ENCODE measurements at regions not wholly inside any gene's neighbourhood (a gene's known extent, or its start where the extent isn't known, plus 50 kb on each side); places are given as distances from the start of the nearest gene placed in this dataset.

DNA sequence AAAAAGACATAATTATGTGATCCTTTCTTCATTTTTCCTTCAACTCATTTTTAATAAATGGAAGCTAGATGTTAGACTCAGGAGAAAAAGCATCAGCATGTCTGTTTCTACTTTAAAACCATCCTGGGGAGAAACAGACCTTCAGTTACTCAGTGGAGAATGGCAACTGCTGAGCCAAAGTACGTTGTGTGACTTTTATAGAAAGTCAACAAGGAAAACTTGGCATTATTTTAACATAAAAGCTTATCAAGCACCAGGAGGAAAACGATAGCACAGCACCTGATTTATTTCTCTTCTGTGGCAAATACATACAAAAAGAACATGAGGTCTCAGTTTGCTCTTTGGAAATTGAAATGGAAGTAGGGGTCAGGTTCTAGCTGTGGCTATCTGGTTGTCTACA, 115.3 kb upstream of the RIPOR2 start:
- WGBS (ENCODE audit: insufficient coverage), result 88% methylated on average over 1 of the region's 2 CpGs
- peak overlapping the region in 2 of 3 donors; percentile 31 to 44 for H3K4me3 Mint-ChIP-seq
- H3K4me1 Mint-ChIP-seq, result peaks cover 43 to 66% (median 65%) of the 10 kb centered on the region in 3 donors
- Histone ChIP-seq H3K9me3 (no peaks in the 10 kb centered on the region), H3K36me3 (ENCODE audit: control insufficient read depth in 2 of 2, extremely low read depth in 1 of 2, insufficient read depth in 1 of 2, low read length in 1 of 2) (no peaks in the 10 kb centered on the region), H3K27me3 (replicated peaks in 1 of 2; ENCODE audit: control insufficient read depth in 2 of 2, extremely low read depth in 1 of 2, insufficient read depth in 2 of 2, low read length in 1 of 2) (no peaks in the 10 kb centered on the region), H3K4me3 (ENCODE audit: control insufficient read depth in 1 of 2, extremely low read depth in 1 of 2, low read length in 1 of 2) (no peak overlapping the region), H3K4me1 (ENCODE audit: control insufficient read depth in 1 of 2, extremely low read depth in 1 of 2, insufficient read depth in 2 of 2, low read length in 2 of 2) (peaks cover 14 to 51% of the 10 kb centered on the region in 2 experiments), H3K27ac (ENCODE audit: low read length) (peak overlapping the region; percentile 64)
- H3K27ac Mint-ChIP-seq, result peak overlapping the region; percentile 60 to 73
- H3K36me3 Mint-ChIP-seq, result no peaks in the 10 kb centered on the region
- ChIA-PET POLR2A (interaction anchor here in 1 of 2 donors (0.8 kb wide), 1 partner anchor 8 kb away, joined by 3 read pairs; no protein-coding TSS in a partner anchor), CTCF (interaction anchor here in 1 of 2 donors (0.8 kb wide), 1 partner anchor 16 kb away, joined by 3 read pairs; no protein-coding TSS in a partner anchor)
- no peaks in the 10 kb centered on the region for H3K27me3 Mint-ChIP-seq
- ATAC-seq (replicated peaks in 1 of 4) (no peak), DNase-seq (no peak)
- no peaks in the 10 kb centered on the region for H3K9me3 Mint-ChIP-seq

GRCh38 chr6:25052181-25052580, 116.4 kb upstream of the RIPOR2 start:
- Mint-ChIP-seq H3K9me3 (no peaks in the 10 kb centered on the region), H3K4me3 (no peak overlapping the region), H3K4me1 (peaks cover 50 to 77% (median 74%) of the 10 kb centered on the region in 3 donors), H3K27me3 (no peaks in the 10 kb centered on the region), H3K27ac (peak overlapping the region; percentile 4 to 30), H3K36me3 (no peaks in the 10 kb centered on the region)
- Histone ChIP-seq H3K36me3 (ENCODE audit: control insufficient read depth in 2 of 2, extremely low read depth in 1 of 2, insufficient read depth in 1 of 2, low read length in 1 of 2) (no peaks in the 10 kb centered on the region), H3K27ac (ENCODE audit: low read length) (no peak overlapping the region), H3K27me3 (replicated peaks in 1 of 2; ENCODE audit: control insufficient read depth in 2 of 2, extremely low read depth in 1 of 2, insufficient read depth in 2 of 2, low read length in 1 of 2) (no peaks in the 10 kb centered on the region), H3K4me3 (ENCODE audit: control insufficient read depth in 1 of 2, extremely low read depth in 1 of 2, low read length in 1 of 2) (no peak overlapping the region), H3K4me1 (ENCODE audit: control insufficient read depth in 1 of 2, extremely low read depth in 1 of 2, insufficient read depth in 2 of 2, low read length in 2 of 2) (peaks cover 22 to 62% of the 10 kb centered on the region in 2 experiments), H3K9me3 (no peaks in the 10 kb centered on the region)
- DNase-seq, result no peak
- ChIA-PET POLR2A (interaction anchor here in 1 of 2 donors (0.6 kb wide), 1 partner anchor 232 kb away, joined by 3 read pairs; no protein-coding TSS in a partner anchor), CTCF (no interaction called here)
- 100% methylated on average over 1 of the region's 1 CpG for WGBS (ENCODE audit: insufficient coverage)
- no peak for ATAC-seq (replicated peaks in 1 of 4)

DNA sequence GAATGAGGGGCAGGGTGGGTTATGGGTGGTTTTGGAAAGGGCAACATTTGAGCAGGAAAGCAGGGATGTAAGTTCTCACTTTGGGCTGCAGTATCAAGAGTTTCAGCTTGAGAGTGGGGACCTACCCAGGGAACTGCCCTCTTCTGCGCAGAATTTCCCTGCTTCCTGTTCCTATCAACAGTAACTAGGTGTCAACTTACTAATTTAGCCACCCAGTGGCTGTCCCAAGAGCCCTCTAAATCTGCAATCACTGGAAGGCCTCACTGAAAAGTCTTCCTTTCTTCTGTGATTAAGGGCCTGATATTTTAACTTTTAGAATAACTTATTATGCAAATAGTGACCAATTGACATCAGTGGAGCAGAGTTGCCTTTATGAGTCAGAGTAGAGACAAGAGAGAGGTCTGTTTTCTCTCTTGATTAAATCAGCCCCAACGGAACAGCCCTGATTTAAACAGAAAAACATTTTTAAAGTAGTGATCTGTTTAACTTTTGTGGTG, 118.2 kb upstream of the RIPOR2 start:
- no peaks in the 10 kb centered on the region for H3K36me3 Mint-ChIP-seq
- H3K9me3 ChIP-seq, result no peaks in the 10 kb centered on the region
- H3K4me1 Mint-ChIP-seq, result peaks cover 55 to 85% (median 83%) of the 10 kb centered on the region in 3 donors
- ATAC-seq (replicated peaks in 1 of 4) (no peak), DNase-seq (peak in 3 of 35 experiments; percentile 12 to 66 (median 25))
- 30% methylated on average over 1 of the region's 2 CpGs for WGBS (ENCODE audit: insufficient coverage)
- no peak overlapping the region for H3K4me3 Mint-ChIP-seq
- H3K27ac ChIP-seq (ENCODE audit: low read length), result peak overlapping the region; percentile 63
- no peaks in the 10 kb centered on the region for H3K27me3 Mint-ChIP-seq
- H3K36me3 ChIP-seq (ENCODE audit: control insufficient read depth in 2 of 2, extremely low read depth in 1 of 2, insufficient read depth in 1 of 2, low read length in 1 of 2), result no peaks in the 10 kb centered on the region
- no peaks in the 10 kb centered on the region for H3K27me3 ChIP-seq (replicated peaks in 1 of 2; ENCODE audit: control insufficient read depth in 2 of 2, extremely low read depth in 1 of 2, insufficient read depth in 2 of 2, low read length in 1 of 2)
- no peak overlapping the region for H3K4me3 ChIP-seq (ENCODE audit: control insufficient read depth in 1 of 2, extremely low read depth in 1 of 2, low read length in 1 of 2)
- no peaks in the 10 kb centered on the region for H3K9me3 Mint-ChIP-seq
- H3K27ac Mint-ChIP-seq, result peak overlapping the region; percentile 58 to 75
- peaks cover 23 to 69% of the 10 kb centered on the region in 2 experiments for H3K4me1 ChIP-seq (ENCODE audit: control insufficient read depth in 1 of 2, extremely low read depth in 1 of 2, insufficient read depth in 2 of 2, low read length in 2 of 2)
- ChIA-PET CTCF (interaction anchor here in 1 of 2 donors (0.9 to 1.7 kb wide), 6 partner anchors 9 to 62 kb away, joined by 3 to 5 read pairs (median 4); no protein-coding TSS in a partner anchor), POLR2A (interaction anchor here (0.6 to 1.3 kb wide), 5 partner anchors 9 to 198 kb away, joined by 3 to 4 read pairs (median 3); no protein-coding TSS in a partner anchor)

DNA sequence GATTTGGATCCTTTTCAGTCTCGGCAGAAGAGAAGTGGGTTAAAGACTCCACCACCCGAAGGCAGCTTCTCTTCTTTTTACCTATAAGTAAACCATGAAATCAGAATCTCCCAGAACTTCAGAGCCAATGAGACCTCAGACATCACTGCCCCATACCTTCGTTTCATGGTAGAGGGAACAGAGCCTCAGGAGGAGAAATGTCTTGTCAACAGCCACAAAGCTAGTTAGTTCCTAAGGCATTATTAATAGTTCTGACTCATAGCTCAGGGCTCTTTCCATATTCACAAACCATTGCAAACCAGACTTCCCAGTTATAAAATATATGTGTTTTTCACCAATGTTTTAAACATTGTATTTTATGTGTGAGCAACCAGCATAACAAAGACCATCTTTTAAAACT, 118.7 kb upstream of the RIPOR2 start:
- CTCF ChIA-PET, result interaction anchor here in 1 of 2 donors (1.0 to 1.7 kb wide), 5 partner anchors 9 to 63 kb away, joined by 3 to 5 read pairs (median 4); no protein-coding TSS in a partner anchor
- peak overlapping the region; percentile 63 for H3K27ac ChIP-seq (ENCODE audit: low read length)
- peak overlapping the region; percentile 58 to 75 for H3K27ac Mint-ChIP-seq

GRCh38 chr6:25056130-25056529, 120.4 kb upstream of the RIPOR2 start:
- ChIA-PET POLR2A (interaction anchor here in 1 of 2 donors (0.6 kb wide), 1 partner anchor 289 kb away, joined by 4 read pairs; no protein-coding TSS in a partner anchor), CTCF (interaction anchor here in 1 of 2 donors (0.6 to 1.2 kb wide), 7 partner anchors 13 to 130 kb away, joined by 3 to 6 read pairs (median 3); no protein-coding TSS in a partner anchor)
- no CpG with 5 or more reads among the region's 3 CpGs for WGBS (ENCODE audit: insufficient coverage)
- no peaks in the 10 kb centered on the region for H3K9me3 Mint-ChIP-seq
- no peaks in the 10 kb centered on the region for H3K27me3 Mint-ChIP-seq
- no peaks in the 10 kb centered on the region for H3K27me3 ChIP-seq (replicated peaks in 1 of 2; ENCODE audit: control insufficient read depth in 2 of 2, extremely low read depth in 1 of 2, insufficient read depth in 2 of 2, low read length in 1 of 2)
- H3K4me3 Mint-ChIP-seq, result peak overlapping the region; percentile 22 to 66 (median 50)
- H3K36me3 ChIP-seq (ENCODE audit: control insufficient read depth in 2 of 2, extremely low read depth in 1 of 2, insufficient read depth in 1 of 2, low read length in 1 of 2), result no peaks in the 10 kb centered on the region
- ATAC-seq (replicated peaks in 1 of 4), result peak; percentile 79 to 99 (median 97)
- peak; percentile 31 to 89 (median 63) for DNase-seq
- peak overlapping the region; percentile 87 to 94 for H3K27ac Mint-ChIP-seq
- H3K4me1 Mint-ChIP-seq, result peaks cover 40 to 66% (median 64%) of the 10 kb centered on the region in 3 donors
- no peaks in the 10 kb centered on the region for H3K36me3 Mint-ChIP-seq
- peak overlapping the region; percentile 72 for H3K27ac ChIP-seq (ENCODE audit: low read length)
- H3K4me3 ChIP-seq (ENCODE audit: control insufficient read depth in 1 of 2, extremely low read depth in 1 of 2, low read length in 1 of 2), result peak overlapping the region; percentile 18 to 30
- H3K9me3 ChIP-seq, result no peaks in the 10 kb centered on the region
- peaks cover 21 to 55% of the 10 kb centered on the region in 2 experiments for H3K4me1 ChIP-seq (ENCODE audit: control insufficient read depth in 1 of 2, extremely low read depth in 1 of 2, insufficient read depth in 2 of 2, low read length in 2 of 2)

More for the DNA sequence above, 118.7 kb upstream of the RIPOR2 start:
- no peaks in the 10 kb centered on the region for H3K36me3 Mint-ChIP-seq
- Histone ChIP-seq H3K27me3 (replicated peaks in 1 of 2; ENCODE audit: control insufficient read depth in 2 of 2, extremely low read depth in 1 of 2, insufficient read depth in 2 of 2, low read length in 1 of 2) (no peaks in the 10 kb centered on the region), H3K4me3 (ENCODE audit: control insufficient read depth in 1 of 2, extremely low read depth in 1 of 2, low read length in 1 of 2) (no peak overlapping the region), H3K9me3 (no peaks in the 10 kb centered on the region), H3K4me1 (ENCODE audit: control insufficient read depth in 1 of 2, extremely low read depth in 1 of 2, insufficient read depth in 2 of 2, low read length in 2 of 2) (peaks cover 23 to 69% of the 10 kb centered on the region in 2 experiments), H3K36me3 (ENCODE audit: control insufficient read depth in 2 of 2, extremely low read depth in 1 of 2, insufficient read depth in 1 of 2, low read length in 1 of 2) (no peaks in the 10 kb centered on the region)
- peaks cover 55 to 82% (median 80%) of the 10 kb centered on the region in 3 donors for H3K4me1 Mint-ChIP-seq
- ATAC-seq (replicated peaks in 1 of 4) (no peak), DNase-seq (no peak)
- no peaks in the 10 kb centered on the region for H3K9me3 Mint-ChIP-seq
- H3K27me3 Mint-ChIP-seq, result no peaks in the 10 kb centered on the region
- H3K4me3 Mint-ChIP-seq, result no peak overlapping the region
- no CpG with 5 or more reads among the region's 3 CpGs for WGBS (ENCODE audit: insufficient coverage)
- POLR2A ChIA-PET, result interaction anchor here (0.6 to 1.3 kb wide), 4 partner anchors 9 to 199 kb away, joined by 3 to 4 read pairs (median 3); no protein-coding TSS in a partner anchor

- Mint-ChIP-seq H3K9me3 (no peaks in the 10 kb centered on the region), H3K27me3 (no peaks in the 10 kb centered on the region), H3K36me3 (no peaks in the 10 kb centered on the region), H3K4me3 (peak overlapping the region in 1 of 3 donors; percentile 47), H3K4me1 (peaks cover 39 to 54% (median 54%) of the 10 kb centered on the region in 3 donors), H3K27ac (peak overlapping the region; percentile 41 to 60)
- no peak for ATAC-seq (replicated peaks in 1 of 4)
- WGBS (ENCODE audit: insufficient coverage), result 96% methylated on average over 3 of the region's 7 CpGs
- Histone ChIP-seq H3K4me1 (ENCODE audit: control insufficient read depth in 1 of 2, extremely low read depth in 1 of 2, insufficient read depth in 2 of 2, low read length in 2 of 2) (peaks cover 19 to 51% of the 10 kb centered on the region in 2 experiments), H3K4me3 (ENCODE audit: control insufficient read depth in 1 of 2, extremely low read depth in 1 of 2, low read length in 1 of 2) (no peak overlapping the region), H3K36me3 (ENCODE audit: control insufficient read depth in 2 of 2, extremely low read depth in 1 of 2, insufficient read depth in 1 of 2, low read length in 1 of 2) (no peaks in the 10 kb centered on the region), H3K27me3 (replicated peaks in 1 of 2; ENCODE audit: control insufficient read depth in 2 of 2, extremely low read depth in 1 of 2, insufficient read depth in 2 of 2, low read length in 1 of 2) (no peaks in the 10 kb centered on the region), H3K27ac (ENCODE audit: low read length) (peak overlapping the region; percentile 72), H3K9me3 (no peaks in the 10 kb centered on the region)
- no peak for DNase-seq
- CTCF ChIA-PET, result interaction anchor here in 1 of 2 donors (0.5 to 0.8 kb wide), 2 partner anchors 9 to 41 kb away, joined by 3 to 4 read pairs; no protein-coding TSS in a partner anchor
- POLR2A ChIA-PET, result no interaction called here
Measured at GRCh38 chr6:25057111-25057905, 121.5 kb upstream of the RIPOR2 start.
